ENCODE measurements at regions not wholly inside any gene's neighbourhood (a gene's known extent, or its start where the extent isn't known, plus 50 kb on each side); places are given as distances from the start of the nearest gene placed in this dataset.

- no peak for DNase-seq (ENCODE audit: low read depth in 3 of 3)
These were observed 1350.5 kb downstream of the TBC1D22A start for GRCh38 chr22:48112687-48113521.

GRCh38 chr22:48106715-48107259 is 1344.3 kb downstream of the TBC1D22A start:
- DNase-seq (ENCODE audit: low read depth in 3 of 3) = no peak

GRCh38 chr22:48106215-48106614 is 1343.8 kb downstream of the TBC1D22A start:
- DNase-seq (ENCODE audit: low read depth in 3 of 3) = no peak

GRCh38 chr22:48105259-48105658 is 1342.8 kb downstream of the TBC1D22A start:
- no peak for DNase-seq (ENCODE audit: low read depth in 3 of 3)

- no peak for DNase-seq (ENCODE audit: low read depth in 3 of 3)
These were observed 1342.3 kb downstream of the TBC1D22A start for GRCh38 chr22:48104766-48105165.

- DNase-seq (ENCODE audit: low read depth in 3 of 3) = no peak
These were observed 1341.8 kb downstream of the TBC1D22A start for GRCh38 chr22:48104102-48104738.

GRCh38 chr22:48103126-48103875 is 1340.9 kb downstream of the TBC1D22A start:
- DNase-seq (ENCODE audit: low read depth in 3 of 3) = no peak

GRCh38 chr22:48102581-48102980 is 1340.1 kb downstream of the TBC1D22A start:
- DNase-seq (ENCODE audit: low read depth in 3 of 3) = no peak

GRCh38 chr22:48101704-48102103 is 1339.3 kb downstream of the TBC1D22A start:
- no peak for DNase-seq (ENCODE audit: low read depth in 3 of 3)

- DNase-seq (ENCODE audit: low read depth in 3 of 3) = no peak
These were observed 1338.4 kb downstream of the TBC1D22A start for GRCh38 chr22:48100685-48101417.

- DNase-seq (ENCODE audit: low read depth in 3 of 3) = no peak
These were observed 1337.2 kb downstream of the TBC1D22A start for GRCh38 chr22:48099671-48100070.

- DNase-seq (ENCODE audit: low read depth in 3 of 3) = no peak
These were observed 1336.8 kb downstream of the TBC1D22A start for GRCh38 chr22:48099251-48099650.

- DNase-seq (ENCODE audit: low read depth in 3 of 3) = no peak
These were observed 1336.4 kb downstream of the TBC1D22A start for GRCh38 chr22:48098921-48099245.

GRCh38 chr22:48098243-48098920 is 1335.9 kb downstream of the TBC1D22A start:
- DNase-seq (ENCODE audit: low read depth in 3 of 3) = no peak

GRCh38 chr22:48097723-48098122 is 1335.3 kb downstream of the TBC1D22A start:
- DNase-seq (ENCODE audit: low read depth in 3 of 3) = no peak

- no peak for DNase-seq (ENCODE audit: low read depth in 3 of 3)
These were observed 1334.6 kb downstream of the TBC1D22A start for GRCh38 chr22:48096851-48097665.

- no peak for DNase-seq (ENCODE audit: low read depth in 3 of 3)
These were observed 1334.0 kb downstream of the TBC1D22A start for GRCh38 chr22:48096411-48096810.

GRCh38 chr22:48093981-48094380 is 1331.5 kb downstream of the TBC1D22A start:
- no peak for DNase-seq (ENCODE audit: low read depth in 3 of 3)

GRCh38 chr22:48092866-48093265 is 1330.4 kb downstream of the TBC1D22A start:
- DNase-seq (ENCODE audit: low read depth in 3 of 3) = no peak

GRCh38 chr22:48091656-48092223 is 1329.3 kb downstream of the TBC1D22A start:
- DNase-seq (ENCODE audit: low read depth in 3 of 3) = no peak
